ENCODE measurements at regions not wholly inside any gene's neighbourhood (a gene's known extent, or its start where the extent isn't known, plus 50 kb on each side); places are given as distances from the start of the nearest gene placed in this dataset.

DNA sequence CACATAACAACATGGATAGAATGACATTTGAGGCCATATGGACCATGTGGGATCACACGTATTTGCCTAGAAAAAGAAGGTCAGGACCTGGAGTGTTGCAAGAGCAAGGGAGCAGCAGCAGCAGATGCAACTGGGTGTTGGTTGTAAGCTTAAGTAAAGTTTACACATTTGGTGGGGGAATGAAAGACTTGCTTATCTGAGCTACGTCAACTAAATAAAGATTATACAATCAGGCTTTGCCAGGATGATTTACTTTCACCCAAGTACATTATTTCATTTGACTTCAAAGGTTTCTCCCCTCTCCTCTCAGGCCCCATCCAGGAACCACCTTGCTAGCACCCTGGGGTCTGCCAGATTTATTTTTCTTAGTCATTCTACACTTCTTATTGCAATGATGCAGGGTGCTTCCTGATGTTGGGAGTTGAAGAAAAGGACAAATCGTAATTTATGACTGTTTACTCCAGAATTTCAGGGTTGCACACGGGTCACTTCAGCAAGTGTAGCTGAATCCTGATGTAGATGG lies 591.9 kb upstream of the IGFBP3 start (continued):
- TF ChIP-seq, protein P1, sequence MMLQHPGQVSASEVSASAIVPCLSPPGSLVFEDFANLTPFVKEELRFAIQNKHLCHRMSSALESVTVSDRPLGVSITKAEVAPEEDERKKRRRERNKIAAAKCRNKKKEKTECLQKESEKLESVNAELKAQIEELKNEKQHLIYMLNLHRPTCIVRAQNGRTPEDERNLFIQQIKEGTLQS (IDR thresholded peaks at IDR 0.05): no peak

DNA sequence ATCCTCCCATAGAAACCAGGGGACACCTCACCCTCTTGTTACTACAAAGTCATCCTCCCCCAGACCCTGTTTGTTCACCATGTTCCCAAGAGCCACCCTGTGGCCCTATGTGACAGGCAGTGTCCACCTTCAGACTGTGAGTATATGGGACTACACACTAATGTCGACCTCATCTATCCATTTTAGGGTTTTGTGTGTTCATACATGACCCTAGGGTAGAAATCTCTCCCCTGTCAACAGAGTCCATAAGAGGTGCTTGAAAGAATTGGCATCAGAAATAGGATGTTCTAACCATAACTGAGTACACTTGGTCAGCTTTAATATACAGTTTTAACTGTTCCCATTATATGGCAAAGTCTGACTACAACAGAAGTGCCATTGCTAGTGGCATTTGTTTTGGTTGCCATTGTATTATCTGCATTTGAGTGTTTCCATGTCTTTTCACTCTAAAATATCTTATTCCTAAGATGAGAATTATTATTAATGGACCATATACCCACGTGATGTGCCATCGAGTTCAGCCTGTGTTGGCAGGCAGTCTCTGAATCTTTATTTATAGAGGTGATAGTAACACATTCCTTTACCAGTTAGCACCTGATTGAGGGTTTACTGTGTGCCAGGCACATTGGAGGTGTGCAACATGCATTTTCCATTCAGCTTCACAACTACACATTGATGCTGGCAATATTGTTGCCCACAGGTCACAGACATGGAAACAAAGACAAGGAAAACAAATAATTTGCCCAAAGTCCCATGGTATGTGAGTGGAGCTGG lies 590.6 kb upstream of the IGFBP3 start:
- Histone ChIP-seq H3K27me3 (ENCODE audit: control insufficient read depth in 4 of 4, insufficient read depth in 4 of 4, low read length in 3 of 4) (no peaks in the 10 kb centered on the region), H3K36me3 (ENCODE audit: control insufficient read depth in 4 of 4, insufficient read depth in 3 of 4, low read depth in 1 of 4, low read length in 3 of 4) (no peaks in the 10 kb centered on the region), H3K9ac (ENCODE audit: low read depth in 1 of 2, low read length in 2 of 2) (no peak overlapping the region), H3K4me1 (ENCODE audit: control insufficient read depth in 4 of 4, insufficient read depth in 4 of 4, low read length in 3 of 4) (peaks cover 0 to 3% (median 0%) of the 10 kb centered on the region in 4 donors), H3K9me3 (ENCODE audit: control insufficient read depth in 4 of 4, low read length in 3 of 4) (no peaks in the 10 kb centered on the region), H3K4me3 (ENCODE audit: low read depth in 1 of 3, low read length in 3 of 3) (no peak overlapping the region), H3K27ac (ENCODE audit: low read depth in 1 of 2, low read length in 2 of 2) (no peak overlapping the region)
- TF ChIP-seq EGR1 (IDR thresholded peaks at IDR 0.05; ENCODE audit: low read depth in 2 of 2) (no peak), RAD21 (IDR thresholded peaks at IDR 0.05) (no peak), SP1 (IDR thresholded peaks at IDR 0.05) (no peak), JUND (IDR thresholded peaks at IDR 0.05) (no peak), GABPA (IDR thresholded peaks at IDR 0.05 in 1 of 2, conservative IDR thresholded peaks at IDR 0.05 in 1 of 2) (no peak), RXRA (IDR thresholded peaks at IDR 0.05) (no peak), FOXA2 (IDR thresholded peaks at IDR 0.05) (no peak), HNF4G (IDR thresholded peaks at IDR 0.05) (no peak), YY1 (IDR thresholded peaks at IDR 0.05) (no peak), HNF4A (conservative IDR thresholded peaks at IDR 0.05) (no peak), NR2F2 (IDR thresholded peaks at IDR 0.05) (no peak), FOXA1 (IDR thresholded peaks at IDR 0.05) (no peak)
- TF ChIP-seq, protein P2, sequence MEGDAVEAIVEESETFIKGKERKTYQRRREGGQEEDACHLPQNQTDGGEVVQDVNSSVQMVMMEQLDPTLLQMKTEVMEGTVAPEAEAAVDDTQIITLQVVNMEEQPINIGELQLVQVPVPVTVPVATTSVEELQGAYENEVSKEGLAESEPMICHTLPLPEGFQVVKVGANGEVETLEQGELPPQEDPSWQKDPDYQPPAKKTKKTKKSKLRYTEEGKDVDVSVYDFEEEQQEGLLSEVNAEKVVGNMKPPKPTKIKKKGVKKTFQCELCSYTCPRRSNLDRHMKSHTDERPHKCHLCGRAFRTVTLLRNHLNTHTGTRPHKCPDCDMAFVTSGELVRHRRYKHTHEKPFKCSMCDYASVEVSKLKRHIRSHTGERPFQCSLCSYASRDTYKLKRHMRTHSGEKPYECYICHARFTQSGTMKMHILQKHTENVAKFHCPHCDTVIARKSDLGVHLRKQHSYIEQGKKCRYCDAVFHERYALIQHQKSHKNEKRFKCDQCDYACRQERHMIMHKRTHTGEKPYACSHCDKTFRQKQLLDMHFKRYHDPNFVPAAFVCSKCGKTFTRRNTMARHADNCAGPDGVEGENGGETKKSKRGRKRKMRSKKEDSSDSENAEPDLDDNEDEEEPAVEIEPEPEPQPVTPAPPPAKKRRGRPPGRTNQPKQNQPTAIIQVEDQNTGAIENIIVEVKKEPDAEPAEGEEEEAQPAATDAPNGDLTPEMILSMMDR (IDR thresholded peaks at IDR 0.05; ENCODE audit: low read depth, low read length, missing input control): no peak
- TF ChIP-seq, protein P3, sequence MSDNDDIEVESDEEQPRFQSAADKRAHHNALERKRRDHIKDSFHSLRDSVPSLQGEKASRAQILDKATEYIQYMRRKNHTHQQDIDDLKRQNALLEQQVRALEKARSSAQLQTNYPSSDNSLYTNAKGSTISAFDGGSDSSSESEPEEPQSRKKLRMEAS (IDR thresholded peaks at IDR 0.05): no peak
- TF ChIP-seq, protein P1 (IDR thresholded peaks at IDR 0.05): no peak
- no peak for DNase-seq (ENCODE audit: low spot score)
- WGBS: 73% methylated on average over 3 of the region's 3 CpGs

DNA sequence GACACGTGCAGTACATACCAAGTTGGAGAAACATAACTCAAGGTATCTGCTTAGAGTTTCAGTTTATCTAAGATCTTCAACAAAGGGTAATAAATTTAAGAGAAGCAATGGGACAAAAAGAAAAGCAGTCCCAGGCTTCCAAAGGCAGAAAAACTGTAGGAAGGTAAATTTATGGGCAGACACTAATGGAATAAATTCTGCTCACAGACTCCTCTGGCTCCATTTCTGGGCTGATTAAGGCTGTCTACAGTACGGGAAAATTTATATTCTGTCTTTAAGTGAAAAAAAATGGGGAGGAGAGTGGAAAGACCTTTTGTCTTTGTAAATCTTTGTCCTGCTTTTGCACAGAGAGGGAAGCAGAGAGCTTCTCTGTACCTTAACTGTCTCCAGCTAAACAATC lies 587.5 kb upstream of the IGFBP3 start:
- TF ChIP-seq, protein P4, sequence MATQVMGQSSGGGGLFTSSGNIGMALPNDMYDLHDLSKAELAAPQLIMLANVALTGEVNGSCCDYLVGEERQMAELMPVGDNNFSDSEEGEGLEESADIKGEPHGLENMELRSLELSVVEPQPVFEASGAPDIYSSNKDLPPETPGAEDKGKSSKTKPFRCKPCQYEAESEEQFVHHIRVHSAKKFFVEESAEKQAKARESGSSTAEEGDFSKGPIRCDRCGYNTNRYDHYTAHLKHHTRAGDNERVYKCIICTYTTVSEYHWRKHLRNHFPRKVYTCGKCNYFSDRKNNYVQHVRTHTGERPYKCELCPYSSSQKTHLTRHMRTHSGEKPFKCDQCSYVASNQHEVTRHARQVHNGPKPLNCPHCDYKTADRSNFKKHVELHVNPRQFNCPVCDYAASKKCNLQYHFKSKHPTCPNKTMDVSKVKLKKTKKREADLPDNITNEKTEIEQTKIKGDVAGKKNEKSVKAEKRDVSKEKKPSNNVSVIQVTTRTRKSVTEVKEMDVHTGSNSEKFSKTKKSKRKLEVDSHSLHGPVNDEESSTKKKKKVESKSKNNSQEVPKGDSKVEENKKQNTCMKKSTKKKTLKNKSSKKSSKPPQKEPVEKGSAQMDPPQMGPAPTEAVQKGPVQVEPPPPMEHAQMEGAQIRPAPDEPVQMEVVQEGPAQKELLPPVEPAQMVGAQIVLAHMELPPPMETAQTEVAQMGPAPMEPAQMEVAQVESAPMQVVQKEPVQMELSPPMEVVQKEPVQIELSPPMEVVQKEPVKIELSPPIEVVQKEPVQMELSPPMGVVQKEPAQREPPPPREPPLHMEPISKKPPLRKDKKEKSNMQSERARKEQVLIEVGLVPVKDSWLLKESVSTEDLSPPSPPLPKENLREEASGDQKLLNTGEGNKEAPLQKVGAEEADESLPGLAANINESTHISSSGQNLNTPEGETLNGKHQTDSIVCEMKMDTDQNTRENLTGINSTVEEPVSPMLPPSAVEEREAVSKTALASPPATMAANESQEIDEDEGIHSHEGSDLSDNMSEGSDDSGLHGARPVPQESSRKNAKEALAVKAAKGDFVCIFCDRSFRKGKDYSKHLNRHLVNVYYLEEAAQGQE (IDR thresholded peaks at IDR 0.05): no peak
- TF ChIP-seq RXRA (IDR thresholded peaks at IDR 0.05): no peak
- TF ChIP-seq EGR1 (IDR thresholded peaks at IDR 0.05; ENCODE audit: low read depth in 2 of 2): no peak
- no peak for TF ChIP-seq HNF4A (conservative IDR thresholded peaks at IDR 0.05)
- no peak for TF ChIP-seq YY1 (IDR thresholded peaks at IDR 0.05)
- no peak for TF ChIP-seq FOXA1 (IDR thresholded peaks at IDR 0.05)
- 87% methylated on average over 2 of the region's 2 CpGs for WGBS
- no peak overlapping the region for H3K27ac ChIP-seq (ENCODE audit: low read depth in 1 of 2, low read length in 2 of 2)

More for the DNA sequence above, 587.5 kb upstream of the IGFBP3 start:
- Histone ChIP-seq H3K9me3 (ENCODE audit: control insufficient read depth in 4 of 4, low read length in 3 of 4) (peaks cover 0 to 3% (median 0%) of the 10 kb centered on the region in 4 donors), H3K4me3 (ENCODE audit: low read depth in 1 of 3, low read length in 3 of 3) (no peak overlapping the region), H3K27me3 (ENCODE audit: control insufficient read depth in 4 of 4, insufficient read depth in 4 of 4, low read length in 3 of 4) (no peaks in the 10 kb centered on the region), H3K9ac (ENCODE audit: low read depth in 1 of 2, low read length in 2 of 2) (no peak overlapping the region), H3K36me3 (ENCODE audit: control insufficient read depth in 4 of 4, insufficient read depth in 3 of 4, low read depth in 1 of 4, low read length in 3 of 4) (no peaks in the 10 kb centered on the region), H3K4me1 (ENCODE audit: control insufficient read depth in 4 of 4, insufficient read depth in 4 of 4, low read length in 3 of 4) (peaks cover 0 to 3% (median 0%) of the 10 kb centered on the region in 4 donors)
- no peak for DNase-seq (ENCODE audit: low spot score)

Measured in liver (tissue), 8 donors.